Activated effector memory CD4-positive, alpha-beta T cell treated with anti-CD3 and anti-CD28 coated beads, Interleukin-2, amount 50 U/mL, for 16 hours (primary cell): ENCODE measurements at regions not wholly inside any gene's neighbourhood (a gene's known extent, or its start where the extent isn't known, plus 50 kb on each side); places are given as distances from the start of the nearest gene placed in this dataset.
"Not testable (repeated sequence)": the region's sequence is repeated elsewhere in the genome, so short reads cannot be mapped to it uniquely, and the experiment has no call there.

Experiments
- DNase-seq: peaks from one replicate; pipeline ENCODE4 v3.0.0-alpha.2; 2020

DNA sequence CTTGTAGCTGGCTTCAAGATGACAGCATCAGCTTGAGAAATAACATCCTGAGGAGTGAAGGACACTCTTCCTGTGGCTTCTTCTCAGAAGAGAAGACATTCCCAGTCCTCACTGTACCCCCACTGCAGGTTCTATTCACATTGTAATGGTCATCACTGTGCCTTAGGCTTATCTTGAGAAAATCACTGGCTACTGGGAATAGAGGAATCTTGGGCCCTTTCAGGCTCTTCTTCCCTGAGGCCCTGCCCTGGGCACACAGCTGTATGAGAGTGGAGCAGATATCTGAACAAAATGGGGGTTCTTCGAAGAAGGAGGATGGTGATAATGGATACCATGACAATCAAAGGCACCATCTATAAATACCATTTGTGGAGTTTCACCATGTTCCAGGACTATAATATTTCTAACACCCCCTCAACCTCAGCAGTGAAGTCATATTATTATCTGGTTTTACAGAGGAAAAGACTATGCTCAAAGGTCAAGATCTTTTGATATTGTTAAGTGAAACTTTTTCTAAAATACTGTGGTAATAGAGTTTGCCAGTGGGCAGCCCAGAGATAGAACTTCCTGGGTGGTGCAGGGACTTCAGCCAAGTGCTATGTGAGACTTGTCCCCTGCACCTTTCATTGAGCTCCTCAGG lies 143.1 kb upstream of the KCNE2 start:
- DNase-seq: no peak

DNA sequence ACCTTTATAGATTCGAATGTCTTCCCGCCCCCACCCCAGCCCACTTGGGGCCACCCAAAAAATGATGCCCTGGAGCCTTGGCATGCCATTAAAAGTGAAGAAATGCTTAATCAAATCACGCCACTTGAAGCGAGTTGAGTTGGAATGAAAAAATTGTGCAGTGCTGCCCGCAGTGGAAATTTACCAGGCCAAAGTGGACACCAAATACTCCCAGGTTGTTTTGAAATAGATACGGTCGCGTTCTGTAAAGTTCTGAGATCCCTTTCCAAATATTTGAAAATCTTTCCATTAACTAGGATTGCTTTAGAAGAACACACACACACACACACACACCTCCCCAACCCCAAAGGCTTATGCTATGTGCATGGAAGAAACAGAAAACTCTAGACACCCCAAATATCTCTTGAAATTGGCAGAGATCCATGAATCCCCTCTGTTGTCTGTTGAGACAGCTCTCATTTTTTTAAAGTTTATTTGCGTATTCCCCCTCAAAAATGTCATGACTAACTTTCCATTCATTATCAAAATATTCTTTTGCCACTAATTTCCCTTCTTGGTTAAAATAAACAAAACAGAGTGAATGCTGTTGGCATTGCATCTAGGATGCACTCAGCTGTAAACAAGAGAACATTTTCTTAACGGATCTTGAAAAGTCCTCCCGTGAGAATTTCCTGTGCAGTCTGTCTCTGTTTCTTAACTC lies 142.3 kb upstream of the KCNE2 start:
- no peak for DNase-seq

DNA sequence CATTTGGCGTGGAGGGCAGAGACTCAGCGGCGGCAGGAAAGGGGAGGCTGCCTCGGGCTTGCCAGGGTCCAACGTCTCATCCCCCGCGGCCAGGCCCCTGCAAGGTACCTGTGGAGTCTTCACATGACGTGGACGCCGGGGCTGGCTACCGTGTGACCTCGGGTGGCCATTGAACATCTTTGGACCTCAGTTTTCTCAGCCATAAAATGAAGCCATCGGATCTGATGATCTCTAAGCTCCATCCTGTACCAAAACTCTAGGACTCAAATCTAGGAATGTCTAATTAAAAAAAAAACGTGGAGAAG lies 141.8 kb upstream of the KCNE2 start:
- no peak for DNase-seq

DNA sequence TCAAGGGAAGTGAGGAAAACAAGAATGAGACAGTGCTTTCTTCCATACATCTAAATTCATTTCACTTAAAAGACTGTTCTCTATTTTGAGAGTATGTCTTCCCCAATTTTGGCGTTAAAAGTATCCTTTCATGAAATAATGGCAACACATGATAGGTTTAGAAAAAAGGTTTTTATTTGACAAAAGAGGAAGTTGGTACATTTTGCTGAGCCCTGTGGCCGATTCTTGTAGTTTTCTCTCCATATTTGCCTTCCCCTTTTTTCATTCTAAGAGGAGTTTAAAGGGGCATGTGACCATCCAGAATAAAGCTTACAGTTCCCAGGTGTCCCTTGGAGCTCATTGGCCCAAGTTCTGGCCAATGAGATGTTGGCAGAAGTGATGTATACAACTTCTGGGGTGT lies 140.4 kb upstream of the KCNE2 start:
- DNase-seq: no peak

DNA sequence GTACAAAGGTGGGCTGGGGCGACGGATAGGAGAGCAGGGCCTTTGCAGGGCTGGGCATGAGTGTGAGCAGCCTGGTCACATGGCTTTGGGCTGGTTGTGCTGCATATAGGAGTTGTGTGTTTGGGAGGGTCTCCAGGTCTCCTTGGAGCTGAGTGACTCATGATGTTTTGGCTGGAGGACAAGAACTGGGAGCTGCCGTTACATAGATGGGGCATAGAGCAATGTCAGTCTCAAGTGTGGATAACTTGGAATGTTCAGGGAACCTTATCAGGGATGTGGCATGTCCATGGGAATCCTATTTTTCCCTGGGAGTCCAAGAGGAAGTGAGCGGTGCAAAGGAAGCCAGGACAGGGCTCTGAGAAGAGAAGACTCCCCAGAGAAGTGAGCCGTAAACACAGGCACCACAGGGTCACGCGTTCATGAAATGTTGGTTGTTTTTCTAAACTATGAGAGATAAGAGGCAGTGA lies 136.4 kb upstream of the KCNE2 start:
- no peak for DNase-seq

DNA sequence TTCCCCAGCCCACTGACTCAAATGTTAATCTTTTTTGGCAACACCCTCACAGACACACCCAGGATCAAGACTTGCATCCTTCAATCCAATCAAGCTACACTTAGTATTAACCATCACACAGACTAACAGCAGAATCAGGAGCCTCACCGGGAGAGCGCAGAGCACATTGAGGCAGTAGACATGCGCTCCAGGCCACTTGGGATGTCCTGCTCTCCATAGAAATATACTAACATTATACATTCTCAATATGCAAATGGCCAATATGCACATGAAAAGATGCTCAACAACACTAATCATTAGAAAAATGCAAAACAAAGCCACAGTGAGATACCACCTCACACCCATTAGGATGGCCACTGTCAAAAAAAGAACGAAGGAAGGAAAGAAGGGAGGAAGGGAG lies 135.0 kb upstream of the KCNE2 start:
- DNase-seq: no peak

DNA sequence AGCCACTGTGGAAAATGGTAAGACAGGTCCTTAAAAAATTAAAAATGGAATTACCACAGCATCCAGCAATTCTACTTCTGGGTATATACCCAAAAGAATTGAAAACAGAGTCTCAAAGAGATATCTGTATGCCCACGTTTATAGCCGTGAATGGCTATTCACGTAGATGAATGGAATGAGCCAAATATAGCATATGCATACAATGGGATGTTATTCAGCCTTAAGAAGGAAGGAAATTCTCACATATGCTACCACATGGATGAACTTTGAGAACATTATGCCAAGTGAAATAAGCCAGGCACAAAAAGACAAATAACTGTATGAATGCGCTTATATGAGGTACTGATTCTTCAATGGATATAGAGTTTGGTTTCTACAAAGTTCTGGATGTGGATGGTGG lies 134.5 kb upstream of the KCNE2 start:
- no peak for DNase-seq

DNA sequence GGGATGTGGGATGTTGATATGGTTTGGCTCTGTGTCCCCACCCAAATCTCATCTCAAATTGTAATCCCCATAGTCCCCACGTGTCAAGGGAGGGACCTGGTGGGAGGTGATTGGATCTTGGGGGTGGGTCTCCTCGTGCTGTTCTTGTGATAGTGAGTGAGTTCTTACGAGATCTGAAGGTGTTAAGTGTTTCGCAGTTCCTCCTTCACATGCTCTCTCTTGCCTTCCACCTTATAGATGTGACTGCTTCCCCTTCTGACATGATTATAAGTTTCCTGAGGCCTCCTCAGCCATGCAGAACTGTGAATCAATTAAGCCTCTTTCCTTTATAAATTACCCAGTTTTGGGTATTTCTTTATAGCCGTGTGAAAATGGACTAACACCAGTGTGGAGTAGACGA lies 130.1 kb upstream of the KCNE2 start:
- DNase-seq: not testable (repeated sequence)

DNA sequence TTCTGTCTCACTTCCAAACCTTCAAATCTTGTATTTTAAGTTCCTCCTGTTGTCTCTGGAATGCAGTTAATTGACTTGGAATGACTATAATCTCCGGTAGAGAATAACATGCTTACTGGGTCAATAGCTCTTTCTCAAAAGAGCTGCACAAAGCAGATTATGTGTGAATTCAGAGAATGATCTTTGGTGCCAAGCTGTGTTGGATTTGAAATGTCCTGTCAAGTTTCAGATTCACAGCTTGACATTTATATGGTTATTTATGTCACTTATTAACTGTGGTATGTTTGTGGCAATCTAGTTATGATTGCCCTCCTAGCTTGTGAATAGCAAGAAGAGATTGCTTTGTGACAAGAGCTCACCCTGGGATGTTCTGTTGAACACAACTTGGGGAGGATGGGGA lies 128.3 kb upstream of the KCNE2 start:
- no peak for DNase-seq

DNA sequence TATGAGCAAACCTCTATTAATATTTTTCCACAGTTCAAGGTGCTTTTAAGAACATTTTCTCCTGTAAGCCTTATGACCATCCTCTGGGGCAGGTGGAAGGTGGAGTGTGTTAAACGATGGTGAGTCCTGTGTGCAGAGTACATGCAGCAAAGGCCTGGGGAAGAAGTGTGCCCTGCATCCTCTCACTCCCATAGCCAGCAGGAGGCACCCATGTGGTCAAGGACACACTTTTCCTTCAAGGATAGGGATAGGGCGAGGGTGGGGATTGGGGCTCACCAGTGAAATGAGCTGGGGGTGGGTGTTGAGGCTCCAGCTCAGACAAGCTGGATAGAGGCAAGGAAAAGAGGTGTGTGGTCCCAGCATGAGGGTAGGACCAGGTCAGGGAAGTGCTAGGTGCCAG lies 120.8 kb upstream of the KCNE2 start:
- no peak for DNase-seq

DNA sequence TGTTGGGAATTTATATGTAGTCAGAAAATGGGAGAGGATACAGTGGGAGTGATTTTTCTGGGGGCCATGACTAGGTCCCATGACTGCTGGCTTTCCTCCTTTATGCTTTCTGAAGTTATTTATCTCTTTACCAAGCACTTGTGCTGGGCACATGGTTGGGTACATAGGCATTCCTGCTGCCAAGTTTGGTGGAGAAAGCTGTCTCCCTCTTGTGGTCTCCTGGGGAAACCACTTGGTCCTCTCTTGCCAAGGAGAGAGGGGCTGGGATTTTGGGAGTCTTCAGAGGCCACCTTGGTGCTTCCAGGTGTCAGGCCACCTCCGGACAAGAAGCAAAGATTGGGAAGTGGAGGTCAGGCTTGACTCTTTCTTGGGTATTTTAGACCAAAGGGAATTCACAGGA lies 120.2 kb upstream of the KCNE2 start:
- DNase-seq: no peak

DNA sequence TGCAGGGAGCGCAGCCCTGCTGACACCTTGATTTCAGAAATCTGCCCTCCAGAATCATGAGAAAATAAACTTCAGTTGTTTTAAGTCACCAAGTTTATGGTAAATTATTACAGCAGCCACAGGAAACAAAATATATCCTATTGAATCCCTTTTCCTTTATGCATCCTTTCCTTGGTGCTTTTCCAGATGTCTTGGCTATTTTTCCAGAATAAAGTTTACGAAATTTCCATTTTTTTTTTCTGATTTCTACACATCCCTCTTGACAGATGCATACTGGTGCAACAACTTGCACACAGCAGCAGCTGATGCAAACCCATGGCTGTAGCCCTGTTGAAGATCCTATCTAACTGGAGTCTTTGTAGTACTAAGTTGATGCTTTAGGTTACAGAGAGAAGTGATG lies 111.1 kb upstream of the KCNE2 start:
- no peak for DNase-seq

DNA sequence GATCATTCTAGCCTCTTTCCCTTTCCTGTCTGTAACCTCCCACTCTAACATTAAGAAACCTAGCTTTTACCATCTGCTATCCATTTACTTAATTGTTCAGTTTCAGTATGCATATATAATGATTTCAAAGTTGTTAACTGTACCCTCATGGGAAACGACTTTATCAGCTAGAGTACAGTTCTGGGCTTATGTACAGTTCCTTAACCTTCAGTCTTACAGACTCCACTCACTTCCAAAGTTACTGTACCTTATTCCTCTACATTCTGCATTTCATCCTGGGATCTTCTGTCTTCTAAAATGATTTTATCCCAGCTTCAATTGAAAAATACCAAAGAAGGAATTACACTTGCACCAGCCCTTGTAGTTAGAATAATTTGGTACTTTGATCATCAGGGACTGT lies 108.7 kb upstream of the KCNE2 start:
- no peak for DNase-seq

DNA sequence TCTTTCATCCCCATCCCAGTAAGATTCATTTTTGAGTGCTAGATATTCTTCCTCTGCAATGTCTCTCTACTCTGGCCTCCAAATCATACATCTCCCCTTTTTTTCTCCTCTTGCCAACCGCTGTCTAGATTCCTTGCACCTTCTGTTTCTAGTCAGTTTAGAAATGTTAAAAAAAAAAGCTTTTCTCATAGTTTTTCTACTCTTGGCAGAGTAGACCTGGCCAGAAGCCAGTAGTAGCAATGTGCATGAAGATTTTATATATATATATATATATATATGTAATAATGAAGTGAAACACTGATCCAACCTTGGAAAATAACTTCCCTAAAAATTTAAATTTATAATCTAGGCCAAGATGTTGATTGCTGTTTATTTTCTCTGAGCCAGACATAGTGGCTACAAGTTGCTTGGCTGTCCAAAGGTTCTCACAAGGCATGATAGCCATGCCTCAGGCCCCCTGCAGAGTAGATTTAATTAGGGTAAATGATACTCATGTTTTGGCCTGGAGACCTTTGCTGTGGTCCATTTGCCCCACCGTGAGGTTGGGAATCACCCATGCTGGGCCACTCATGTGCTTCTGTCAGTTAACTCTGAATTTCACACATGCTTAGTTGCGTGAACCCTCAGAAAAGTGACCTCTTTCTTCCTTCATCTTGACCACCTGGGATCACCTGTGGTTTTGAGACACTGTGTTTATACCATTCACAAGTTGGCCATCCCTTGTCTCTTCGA lies 103.4 kb upstream of the KCNE2 start:
- DNase-seq: no peak

DNA sequence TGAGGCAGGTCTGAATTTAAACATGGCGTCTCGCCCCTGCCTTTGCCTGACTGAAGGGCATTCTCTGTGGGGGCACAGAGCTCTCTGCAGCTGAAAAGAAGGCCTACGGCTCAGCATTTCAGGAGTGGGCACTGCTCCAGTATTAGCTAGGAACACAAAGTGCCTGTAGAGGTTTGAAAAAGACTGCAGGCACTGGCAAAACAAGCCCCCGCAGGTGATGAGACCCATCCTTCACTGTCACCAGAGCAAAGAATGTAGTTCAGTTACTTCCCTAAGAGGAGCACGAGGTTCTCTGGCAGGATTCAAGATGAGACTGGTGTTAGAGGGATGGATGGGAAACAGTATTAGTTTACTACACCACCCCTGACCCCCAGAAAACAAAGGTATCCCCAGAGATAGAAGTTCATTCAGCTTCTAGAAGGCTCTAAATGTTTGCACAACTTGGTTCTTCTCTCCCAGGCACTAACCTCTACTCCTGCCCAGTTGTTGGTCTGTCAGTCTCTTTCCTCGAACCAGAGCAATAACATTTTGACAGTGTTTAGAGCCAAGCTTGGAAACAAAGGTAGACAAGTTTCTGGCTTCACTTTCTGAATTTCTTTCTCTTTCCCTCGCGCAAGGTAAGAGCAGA lies 101.9 kb upstream of the KCNE2 start:
- DNase-seq: no peak

DNA sequence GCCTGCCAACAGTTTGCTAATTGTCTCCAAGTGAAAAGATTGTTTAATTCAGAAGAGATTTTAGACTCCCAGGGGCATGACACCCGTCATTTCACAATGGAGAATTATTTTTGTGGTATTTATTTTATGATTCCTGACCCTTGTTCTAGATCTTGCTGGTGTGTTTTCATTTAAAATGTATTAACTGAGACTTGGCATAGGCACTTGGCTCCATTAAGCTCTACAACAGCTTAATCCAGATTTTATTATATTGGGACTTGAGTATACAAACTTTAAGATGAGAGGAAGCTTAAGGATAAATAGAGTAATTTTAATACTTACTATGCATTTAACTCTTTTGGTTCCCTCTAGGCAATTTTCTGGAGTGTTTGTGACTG lies 101.3 kb upstream of the KCNE2 start:
- DNase-seq: no peak

DNA sequence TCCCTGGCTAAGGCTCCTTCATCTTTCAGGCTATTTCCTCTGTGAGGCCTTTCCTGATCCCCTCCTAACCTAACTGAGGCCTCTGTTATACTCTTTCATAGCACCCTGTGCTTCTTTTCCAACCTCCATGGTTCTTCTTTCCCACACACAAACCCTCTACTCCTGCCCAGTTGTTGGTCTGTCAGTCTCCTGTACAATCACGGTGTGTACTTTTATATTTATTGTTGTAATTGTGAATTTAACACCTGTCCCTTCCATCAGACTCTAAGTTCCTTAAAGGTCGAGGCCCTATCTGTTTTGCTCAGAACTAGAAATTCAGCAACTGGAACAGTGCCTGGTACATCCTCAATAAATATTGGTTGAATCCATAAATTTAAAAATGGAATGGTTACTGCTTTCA lies 100.2 kb upstream of the KCNE2 start:
- no peak for DNase-seq

DNA sequence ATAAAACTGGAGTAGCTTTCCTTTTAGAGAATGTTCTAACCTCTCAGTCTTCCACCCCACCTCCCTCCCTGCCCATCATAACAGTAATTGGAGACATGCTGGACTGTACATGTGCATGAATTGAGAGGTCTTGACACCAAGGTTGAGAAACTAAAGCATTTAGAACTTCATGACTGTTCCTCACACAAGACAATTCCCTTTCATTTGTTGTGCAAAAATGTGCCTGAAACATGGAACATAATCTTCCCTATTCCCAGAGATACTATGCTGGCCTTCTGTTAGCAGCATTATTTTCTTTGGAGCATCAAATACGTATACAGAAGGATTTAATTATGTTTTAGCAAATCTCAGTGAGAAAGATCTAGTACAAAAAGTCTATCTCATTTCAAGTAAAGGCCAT lies 97.5 kb upstream of the KCNE2 start:
- DNase-seq: no peak

DNA sequence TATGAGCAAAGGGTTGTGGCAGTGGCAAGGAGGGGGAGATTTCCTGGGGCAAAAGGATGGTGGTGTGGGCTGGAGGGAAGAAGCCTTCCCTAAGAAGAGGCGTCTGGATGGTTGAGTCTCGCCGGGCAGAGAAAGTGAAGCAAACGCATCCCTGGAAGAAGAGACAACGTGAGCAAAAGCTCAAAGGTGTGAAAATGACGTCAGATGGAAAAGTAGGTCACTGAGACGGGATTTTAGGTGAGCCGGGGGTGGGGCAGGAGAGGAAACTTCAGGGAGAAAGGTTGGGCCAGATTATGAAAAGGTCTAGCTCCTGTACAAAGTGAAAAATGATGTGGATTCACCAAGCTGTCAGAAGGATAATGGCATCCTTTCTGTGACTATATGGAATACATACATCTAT lies 95.3 kb upstream of the KCNE2 start:
- no peak for DNase-seq

DNA sequence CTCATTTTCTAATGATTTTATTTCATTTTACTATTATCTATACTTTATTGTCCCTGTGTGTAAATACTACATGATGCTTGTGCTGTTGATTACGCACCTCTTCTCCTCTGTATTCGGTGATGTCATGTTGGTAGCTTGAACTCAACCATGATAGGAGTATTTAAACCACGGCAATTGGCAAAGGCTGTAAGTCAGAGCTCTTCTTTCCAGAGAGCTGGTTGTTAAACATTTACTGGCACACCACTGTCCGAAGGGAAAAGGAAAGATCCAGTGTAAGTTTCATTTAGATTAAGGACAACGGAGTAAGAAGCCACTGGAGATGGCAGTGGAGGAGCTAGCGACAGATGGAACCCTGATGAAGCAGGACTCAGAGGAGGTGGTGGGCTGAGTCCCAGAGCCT lies 93.4 kb upstream of the KCNE2 start:
- no peak for DNase-seq

DNA sequence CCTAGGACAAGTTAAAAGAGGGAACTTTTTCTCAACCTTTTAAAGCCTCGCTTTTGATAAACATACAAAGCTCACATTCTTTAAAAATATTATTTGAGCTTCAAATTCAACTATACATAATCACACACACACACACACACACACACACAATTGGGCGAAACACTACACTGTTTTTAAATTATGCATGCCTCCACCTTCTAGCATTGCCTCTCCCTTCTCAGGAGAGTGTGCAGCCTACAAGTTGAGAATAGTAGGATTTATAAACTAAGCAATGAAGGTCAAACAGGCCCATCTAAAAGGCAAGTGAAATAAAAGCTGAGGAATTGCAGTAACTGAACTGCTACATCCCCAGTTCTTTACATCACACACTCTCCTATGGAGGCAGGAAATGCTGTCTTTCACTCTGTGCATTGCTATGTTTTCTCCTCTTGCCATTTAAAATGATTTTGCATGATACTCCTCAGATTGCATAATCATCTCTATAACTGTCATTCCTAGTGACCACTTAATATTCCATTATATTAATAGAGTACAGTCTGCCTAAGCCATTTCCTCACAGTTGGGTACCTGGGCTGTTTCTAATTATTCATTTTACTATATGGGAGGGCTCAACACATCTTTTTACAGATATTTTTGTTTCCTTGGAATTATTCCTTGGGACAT lies 92.5 kb upstream of the KCNE2 start:
- no peak for DNase-seq

DNA sequence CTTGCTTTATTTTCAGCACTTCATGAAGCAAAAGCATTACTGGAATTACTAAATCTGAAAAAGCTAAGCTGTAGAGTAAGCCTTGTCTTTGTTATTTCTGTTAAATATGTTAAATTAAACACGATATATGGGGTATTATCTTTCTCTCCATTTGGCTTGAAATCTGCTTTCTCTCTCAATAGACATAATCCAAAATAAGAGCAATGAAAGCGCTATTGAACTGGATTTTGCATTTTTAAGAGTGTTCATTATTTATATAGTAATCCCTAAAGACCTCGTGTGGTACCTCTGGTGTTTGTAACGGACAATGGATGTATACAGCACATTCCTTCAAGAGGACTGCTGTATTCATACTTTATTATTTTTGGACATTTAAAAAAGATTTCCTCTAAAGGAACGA lies 91.5 kb upstream of the KCNE2 start:
- DNase-seq: no peak

DNA sequence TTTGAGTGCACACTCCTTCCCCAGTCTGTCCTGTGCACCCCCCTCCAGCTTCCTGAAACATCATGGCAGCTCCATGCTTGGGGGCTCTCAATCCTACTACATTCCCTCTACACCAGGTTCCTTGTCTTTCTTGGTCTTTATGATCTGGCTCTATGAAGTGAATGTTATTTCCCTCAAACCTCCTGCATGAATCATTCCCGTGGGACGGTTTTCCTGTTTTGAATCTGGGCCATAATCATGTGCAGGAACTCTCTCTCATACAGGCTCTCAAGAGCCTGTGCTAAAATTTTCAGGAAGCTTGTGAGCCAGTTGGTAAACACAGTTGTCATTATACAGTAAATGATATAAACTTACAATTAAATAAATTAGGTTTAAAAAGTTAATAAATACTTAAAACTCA lies 89.8 kb upstream of the KCNE2 start:
- no peak for DNase-seq
